ENCODE measurements at regions not wholly inside any gene's neighbourhood (a gene's known extent, or its start where the extent isn't known, plus 50 kb on each side); places are given as distances from the start of the nearest gene placed in this dataset.

- no peak for DNase-seq (ENCODE audit: low read depth in 2 of 2)
- Histone ChIP-seq H3K9me3 (ENCODE audit: control insufficient read depth, insufficient read depth, low read depth, low read length) (no peaks in the 10 kb centered on the region), H3K36me3 (ENCODE audit: control insufficient read depth, insufficient read depth, low read length) (no peaks in the 10 kb centered on the region), H4K20me1 (ENCODE audit: control insufficient read depth, extremely low read depth, insufficient read depth, low read length) (no peaks in the 10 kb centered on the region), H3K27me3 (ENCODE audit: control insufficient read depth, insufficient read depth, low read length) (no peaks in the 10 kb centered on the region), H3K79me2 (ENCODE audit: control insufficient read depth, insufficient read depth, low read length) (no peaks in the 10 kb centered on the region), H3K4me3 (replicated peaks in 1 of 4; ENCODE audit: control extremely low read depth in 1 of 4, insufficient read depth in 1 of 4, low read depth in 3 of 4, low read length in 4 of 4) (no peak overlapping the region), H3K9ac (ENCODE audit: insufficient read depth, low read length) (no peak overlapping the region), H3K4me1 (ENCODE audit: control insufficient read depth, extremely low read depth, insufficient read depth, low read length) (no peaks in the 10 kb centered on the region), H2AFZ (ENCODE audit: low read length) (no peak overlapping the region), H3K4me2 (ENCODE audit: extremely low read depth, insufficient read depth, low read length) (no peak overlapping the region), H3K27ac (ENCODE audit: insufficient read depth, low read length) (no peak overlapping the region)
- TF ChIP-seq EZH2 (IDR thresholded peaks at IDR 0.05; ENCODE audit: low read length, missing control alignments) (no peak), CTCF (conservative IDR thresholded peaks at IDR 0.05 in 1 of 2, IDR thresholded peaks at IDR 0.05 in 1 of 2; ENCODE audit: low read depth in 1 of 2, low read length in 2 of 2) (no peak)
Measured at GRCh38 chr12:85476756-85477155, 196.7 kb downstream of the ALX1 start.

- H3K4me2 ChIP-seq (ENCODE audit: extremely low read depth, insufficient read depth, low read length) = no peak overlapping the region
- no peaks in the 10 kb centered on the region for H3K4me1 ChIP-seq (ENCODE audit: control insufficient read depth, extremely low read depth, insufficient read depth, low read length)
- DNase-seq (ENCODE audit: low read depth in 2 of 2) = no peak
- no peak overlapping the region for H3K4me3 ChIP-seq (replicated peaks in 1 of 4; ENCODE audit: control extremely low read depth in 1 of 4, insufficient read depth in 1 of 4, low read depth in 3 of 4, low read length in 4 of 4)
- no peaks in the 10 kb centered on the region for H3K27me3 ChIP-seq (ENCODE audit: control insufficient read depth, insufficient read depth, low read length)
- TF ChIP-seq CTCF (conservative IDR thresholded peaks at IDR 0.05 in 1 of 2, IDR thresholded peaks at IDR 0.05 in 1 of 2; ENCODE audit: low read depth in 1 of 2, low read length in 2 of 2) (no peak), EZH2 (IDR thresholded peaks at IDR 0.05; ENCODE audit: low read length, missing control alignments) (no peak)
- no peaks in the 10 kb centered on the region for H4K20me1 ChIP-seq (ENCODE audit: control insufficient read depth, extremely low read depth, insufficient read depth, low read length)
- no peaks in the 10 kb centered on the region for H3K79me2 ChIP-seq (ENCODE audit: control insufficient read depth, insufficient read depth, low read length)
- no peaks in the 10 kb centered on the region for H3K36me3 ChIP-seq (ENCODE audit: control insufficient read depth, insufficient read depth, low read length)
- H3K9me3 ChIP-seq (ENCODE audit: control insufficient read depth, insufficient read depth, low read depth, low read length) = no peaks in the 10 kb centered on the region
- H3K27ac ChIP-seq (ENCODE audit: insufficient read depth, low read length) = no peak overlapping the region
- no peak overlapping the region for H3K9ac ChIP-seq (ENCODE audit: insufficient read depth, low read length)
- H2AFZ ChIP-seq (ENCODE audit: low read length) = no peak overlapping the region
Measured at GRCh38 chr12:85484387-85484786, 204.4 kb downstream of the ALX1 start.

- no peak overlapping the region for H3K27ac ChIP-seq (ENCODE audit: insufficient read depth, low read length)
- no peak overlapping the region for H3K4me2 ChIP-seq (ENCODE audit: extremely low read depth, insufficient read depth, low read length)
- H3K27me3 ChIP-seq (ENCODE audit: control insufficient read depth, insufficient read depth, low read length) = no peaks in the 10 kb centered on the region
- no peak overlapping the region for H3K4me3 ChIP-seq (replicated peaks in 1 of 4; ENCODE audit: control extremely low read depth in 1 of 4, insufficient read depth in 1 of 4, low read depth in 3 of 4, low read length in 4 of 4)
- no peak for TF ChIP-seq CTCF (conservative IDR thresholded peaks at IDR 0.05 in 1 of 2, IDR thresholded peaks at IDR 0.05 in 1 of 2; ENCODE audit: low read depth in 1 of 2, low read length in 2 of 2)
- no peak for TF ChIP-seq EZH2 (IDR thresholded peaks at IDR 0.05; ENCODE audit: low read length, missing control alignments)
- H2AFZ ChIP-seq (ENCODE audit: low read length) = no peak overlapping the region
- no peaks in the 10 kb centered on the region for H4K20me1 ChIP-seq (ENCODE audit: control insufficient read depth, extremely low read depth, insufficient read depth, low read length)
- no peak overlapping the region for H3K9ac ChIP-seq (ENCODE audit: insufficient read depth, low read length)
- H3K79me2 ChIP-seq (ENCODE audit: control insufficient read depth, insufficient read depth, low read length) = no peaks in the 10 kb centered on the region
- H3K9me3 ChIP-seq (ENCODE audit: control insufficient read depth, insufficient read depth, low read depth, low read length) = no peaks in the 10 kb centered on the region
- H3K4me1 ChIP-seq (ENCODE audit: control insufficient read depth, extremely low read depth, insufficient read depth, low read length) = no peaks in the 10 kb centered on the region
- DNase-seq (ENCODE audit: low read depth in 2 of 2) = no peak
- no peaks in the 10 kb centered on the region for H3K36me3 ChIP-seq (ENCODE audit: control insufficient read depth, insufficient read depth, low read length)
Measured at GRCh38 chr12:85489194-85489593, 209.2 kb downstream of the ALX1 start.
